NCI-H526 treated with DMSO at 0.1 percent for 48 hours (cell line): ENCODE measurements at regions not wholly inside any gene's neighbourhood (a gene's known extent, or its start where the extent isn't known, plus 50 kb on each side); places are given as distances from the start of the nearest gene placed in this dataset.

Experiments
- DNase-seq: peaks from one replicate; lab custom pipeline; 2025; lab: John Stamatoyannopoulos, UW

- no peak for DNase-seq
Measured at GRCh38 chr9:10674586-10674985, 61.8 kb upstream of the PTPRD start.

GRCh38 chr9:10678010-10678409 is 65.2 kb upstream of the PTPRD start:
- DNase-seq: no peak

- DNase-seq: no peak
Measured at GRCh38 chr9:10678790-10679189, 66.0 kb upstream of the PTPRD start.

- DNase-seq: no peak
Measured at GRCh38 chr9:10686943-10687342, 74.1 kb upstream of the PTPRD start.

- DNase-seq: no peak
Measured at GRCh38 chr9:10690546-10690945, 77.7 kb upstream of the PTPRD start.

- no peak for DNase-seq
Measured at GRCh38 chr9:10697044-10697443, 84.2 kb upstream of the PTPRD start.

- no peak for DNase-seq
Measured at GRCh38 chr9:10700291-10700690, 87.5 kb upstream of the PTPRD start.

GRCh38 chr9:10700915-10701314 is 88.1 kb upstream of the PTPRD start:
- DNase-seq: no peak

- DNase-seq: no peak
Measured at GRCh38 chr9:10701906-10702305, 89.1 kb upstream of the PTPRD start.

GRCh38 chr9:10703139-10703538 is 90.3 kb upstream of the PTPRD start:
- DNase-seq: no peak

- DNase-seq: no peak
Measured at GRCh38 chr9:10704720-10705119, 91.9 kb upstream of the PTPRD start.

- DNase-seq: no peak
Measured at GRCh38 chr9:10705383-10705782, 92.6 kb upstream of the PTPRD start.

- no peak for DNase-seq
Measured at GRCh38 chr9:10706788-10707187, 94.0 kb upstream of the PTPRD start.

- no peak for DNase-seq
Measured at GRCh38 chr9:10721301-10721700, 108.5 kb upstream of the PTPRD start.

- no peak for DNase-seq
Measured at GRCh38 chr9:10729213-10729612, 116.4 kb upstream of the PTPRD start.

- no peak for DNase-seq
Measured at GRCh38 chr9:10744669-10745068, 131.9 kb upstream of the PTPRD start.

- no peak for DNase-seq
Measured at GRCh38 chr9:10753474-10753873, 140.7 kb upstream of the PTPRD start.

GRCh38 chr9:10764481-10764880 is 151.7 kb upstream of the PTPRD start:
- peak; percentile 55 for DNase-seq

- no peak for DNase-seq
Measured at GRCh38 chr9:10773136-10773535, 160.3 kb upstream of the PTPRD start.

- no peak for DNase-seq
Measured at GRCh38 chr9:10774051-10774450, 161.2 kb upstream of the PTPRD start.

- DNase-seq: no peak
Measured at GRCh38 chr9:10785255-10785654, 172.5 kb upstream of the PTPRD start.

GRCh38 chr9:10793306-10793705 is 180.5 kb upstream of the PTPRD start:
- no peak for DNase-seq

GRCh38 chr9:10804486-10804885 is 191.7 kb upstream of the PTPRD start:
- no peak for DNase-seq

GRCh38 chr9:10806868-10807267 is 194.1 kb upstream of the PTPRD start:
- no peak for DNase-seq

- no peak for DNase-seq
Measured at GRCh38 chr9:10818206-10818605, 205.4 kb upstream of the PTPRD start.
